WI38 (cell line): ENCODE measurements at regions not wholly inside any gene's neighbourhood (a gene's known extent, or its start where the extent isn't known, plus 50 kb on each side); places are given as distances from the start of the nearest gene placed in this dataset.

Experiments
- H3K4me3 ChIP-seq: 2 replicates; pipeline ENCODE4 v1.5.1; 2011; ENCODE audit warnings: low read depth, mild to moderate bottlenecking, control low read depth, low read length
- TF ChIP-seq, protein P1 (sequence below): IDR thresholded peaks from 2 replicates; pipeline ENCODE4 v1.5.1; 2012; ENCODE audit warnings: low read depth, mild to moderate bottlenecking, control low read depth, low read length

DNA sequence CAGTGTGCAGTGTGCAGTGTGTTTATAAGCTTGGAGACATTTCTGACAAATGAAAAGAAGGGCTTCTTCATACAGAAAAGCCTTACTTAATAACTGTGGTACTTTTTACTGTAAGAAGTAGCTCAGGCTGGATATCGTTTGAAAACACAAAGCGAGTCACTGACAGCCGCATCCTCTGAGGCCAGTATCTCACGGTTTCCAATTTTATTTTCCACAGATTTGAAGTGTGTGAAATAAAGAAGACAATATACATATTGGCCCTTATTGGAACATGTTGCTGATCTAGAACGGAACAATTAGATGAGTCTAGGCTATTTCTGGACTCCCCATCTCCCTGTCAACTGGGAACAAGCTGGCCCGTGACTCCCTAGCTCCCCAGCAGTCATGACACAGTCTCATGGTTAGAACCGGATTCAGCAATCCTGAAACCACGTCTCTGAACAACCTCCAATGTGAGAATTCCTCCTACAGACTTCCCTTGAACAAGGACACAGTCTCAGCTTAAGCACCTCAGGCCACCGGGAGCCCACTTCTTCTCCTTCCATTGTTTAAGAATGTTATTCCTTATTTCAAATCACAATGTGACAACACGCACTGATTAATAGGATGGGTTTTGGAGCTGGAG lies 484.5 kb downstream of the COG6 start:
- H3K4me3 ChIP-seq = no peak overlapping the region
- TF ChIP-seq, protein P1, sequence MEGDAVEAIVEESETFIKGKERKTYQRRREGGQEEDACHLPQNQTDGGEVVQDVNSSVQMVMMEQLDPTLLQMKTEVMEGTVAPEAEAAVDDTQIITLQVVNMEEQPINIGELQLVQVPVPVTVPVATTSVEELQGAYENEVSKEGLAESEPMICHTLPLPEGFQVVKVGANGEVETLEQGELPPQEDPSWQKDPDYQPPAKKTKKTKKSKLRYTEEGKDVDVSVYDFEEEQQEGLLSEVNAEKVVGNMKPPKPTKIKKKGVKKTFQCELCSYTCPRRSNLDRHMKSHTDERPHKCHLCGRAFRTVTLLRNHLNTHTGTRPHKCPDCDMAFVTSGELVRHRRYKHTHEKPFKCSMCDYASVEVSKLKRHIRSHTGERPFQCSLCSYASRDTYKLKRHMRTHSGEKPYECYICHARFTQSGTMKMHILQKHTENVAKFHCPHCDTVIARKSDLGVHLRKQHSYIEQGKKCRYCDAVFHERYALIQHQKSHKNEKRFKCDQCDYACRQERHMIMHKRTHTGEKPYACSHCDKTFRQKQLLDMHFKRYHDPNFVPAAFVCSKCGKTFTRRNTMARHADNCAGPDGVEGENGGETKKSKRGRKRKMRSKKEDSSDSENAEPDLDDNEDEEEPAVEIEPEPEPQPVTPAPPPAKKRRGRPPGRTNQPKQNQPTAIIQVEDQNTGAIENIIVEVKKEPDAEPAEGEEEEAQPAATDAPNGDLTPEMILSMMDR = no peak

GRCh38 chr13:40141859-40142555 lies 486.5 kb downstream of the COG6 start:
- TF ChIP-seq, protein P1 = no peak

GRCh38 chr13:40143106-40143505 lies 487.6 kb downstream of the COG6 start:
- TF ChIP-seq, protein P1 = no peak
- H3K4me3 ChIP-seq = no peak overlapping the region

More at GRCh38 chr13:40141859-40142555, 486.5 kb downstream of the COG6 start:
- no peak overlapping the region for H3K4me3 ChIP-seq

DNA sequence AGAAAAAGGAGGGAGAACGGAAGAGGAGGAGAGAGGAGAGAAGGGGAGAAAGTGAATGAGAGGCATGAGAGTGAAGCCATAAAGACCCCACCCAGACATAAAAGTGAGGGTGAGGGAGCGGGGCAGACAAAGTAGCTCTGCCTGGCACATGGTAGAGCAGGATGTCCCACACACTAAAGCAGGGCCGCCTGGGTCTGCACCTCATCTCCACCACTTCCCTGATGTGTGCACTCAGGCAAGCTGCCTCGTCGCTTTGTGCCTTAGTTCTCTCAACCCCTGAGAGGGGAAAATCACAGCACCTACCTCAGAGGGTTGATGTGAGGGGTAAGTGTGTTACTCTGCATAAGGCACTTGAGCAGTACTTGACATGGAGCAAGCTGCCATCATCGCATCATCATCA lies 488.1 kb downstream of the COG6 start:
- no peak overlapping the region for H3K4me3 ChIP-seq
- TF ChIP-seq, protein P1 = no peak

GRCh38 chr13:40145139-40145538 lies 489.7 kb downstream of the COG6 start:
- TF ChIP-seq, protein P1 = no peak
- no peak overlapping the region for H3K4me3 ChIP-seq

- TF ChIP-seq, protein P1 = no peak
- no peak overlapping the region for H3K4me3 ChIP-seq
These were observed 490.6 kb downstream of the COG6 start for GRCh38 chr13:40146063-40146462.

DNA sequence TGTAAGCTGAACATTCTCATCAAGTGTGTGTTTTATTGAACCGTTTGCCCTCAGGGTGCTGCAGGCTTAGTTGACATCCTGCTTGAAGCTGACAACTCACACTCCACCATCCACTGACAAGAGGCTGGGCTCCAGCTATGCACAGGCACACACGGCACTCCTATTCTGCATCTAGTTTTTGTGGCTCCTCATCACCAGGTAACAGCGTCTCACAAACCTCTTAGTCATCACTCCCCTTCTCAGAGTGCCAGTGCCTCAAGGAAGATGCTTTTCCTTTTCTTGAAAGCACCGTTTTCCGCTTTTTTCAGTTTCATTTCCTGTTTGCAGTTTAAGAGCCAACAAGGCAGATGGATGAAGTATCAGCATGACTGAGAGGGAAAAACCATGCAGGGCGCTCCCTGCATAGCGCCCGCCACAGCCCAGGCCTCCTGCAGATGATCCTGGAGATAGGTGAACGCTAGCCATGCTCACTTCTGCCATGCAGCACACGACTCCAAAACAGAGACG lies 491.2 kb downstream of the COG6 start:
- no peak overlapping the region for H3K4me3 ChIP-seq
- TF ChIP-seq, protein P1 = no peak
